Suprapubic skin (tissue), 4 donors: ENCODE measurements at regions not wholly inside any gene's neighbourhood (a gene's known extent, or its start where the extent isn't known, plus 50 kb on each side); places are given as distances from the start of the nearest gene placed in this dataset.

ENCODE experiments used
- DNase-seq, 2 donors: peaks; one replicate each; pipeline ENCODE4 v3.0.0-alpha.2; 2019; ENCODE audit warnings: low spot score in 2 of 2
- H3K27ac ChIP-seq: fragments of 200-600 bp; sonication (generic); one replicate; pipeline ENCODE4 v1.5.1; 2019
- H3K27me3 ChIP-seq: fragments of 200-600 bp; sonication (generic); one replicate; pipeline ENCODE4 v1.5.1; 2019
- H3K36me3 ChIP-seq: fragments of 200-600 bp; sonication (generic); one replicate; pipeline ENCODE4 v1.5.1; 2019
- H3K4me1 ChIP-seq: fragments of 200-600 bp; sonication (generic); one replicate; pipeline ENCODE4 v1.5.1; 2019
- H3K4me3 ChIP-seq: fragments of 200-600 bp; sonication (generic); one replicate; pipeline ENCODE4 v1.5.1; 2019; ENCODE audit warnings: mild to moderate bottlenecking
- H3K9me3 ChIP-seq: fragments of 200-600 bp; sonication (generic); one replicate; pipeline ENCODE4 v1.5.1; 2019
- CTCF ChIP-seq, 2 donors: fragments of 200-600 bp in 1 of 2; fragments of 450-650 bp in 1 of 2; sonication (generic) in 1 of 2; IDR thresholded peaks; one replicate each; pipeline ENCODE4 v1.5.1; 2016 to 2019; ENCODE audit warnings: antibody characterized with exemption in 2 of 2, mild to moderate bottlenecking in 1 of 2, moderate library complexity in 1 of 2
- EP300 ChIP-seq: sonication (generic); formaldehyde crosslinking; IDR thresholded peaks from one replicate; pipeline ENCODE4 v1.6.1; 2017; ENCODE audit warnings: antibody characterized with exemption
- POLR2A ChIP-seq, 2 donors: fragments of 450-650 bp; IDR thresholded peaks; one replicate each; pipeline ENCODE4 v1.6.1; 2017; ENCODE audit warnings: antibody characterized with exemption in 2 of 2, mild to moderate bottlenecking in 2 of 2, moderate library complexity in 2 of 2
- POLR2AphosphoS5 ChIP-seq, 3 donors: sonication (generic); formaldehyde crosslinking; IDR thresholded peaks; one replicate each; pipeline ENCODE4 v1.6.1; 2017; ENCODE audit warnings: antibody characterized with exemption in 3 of 3
- WGBS: methylation state at CpG from one replicate; pipeline ENCODE4 v1.1.5; 2018; 5-methylcytosine and 5-hydroxymethylcytosine counted together

DNA sequence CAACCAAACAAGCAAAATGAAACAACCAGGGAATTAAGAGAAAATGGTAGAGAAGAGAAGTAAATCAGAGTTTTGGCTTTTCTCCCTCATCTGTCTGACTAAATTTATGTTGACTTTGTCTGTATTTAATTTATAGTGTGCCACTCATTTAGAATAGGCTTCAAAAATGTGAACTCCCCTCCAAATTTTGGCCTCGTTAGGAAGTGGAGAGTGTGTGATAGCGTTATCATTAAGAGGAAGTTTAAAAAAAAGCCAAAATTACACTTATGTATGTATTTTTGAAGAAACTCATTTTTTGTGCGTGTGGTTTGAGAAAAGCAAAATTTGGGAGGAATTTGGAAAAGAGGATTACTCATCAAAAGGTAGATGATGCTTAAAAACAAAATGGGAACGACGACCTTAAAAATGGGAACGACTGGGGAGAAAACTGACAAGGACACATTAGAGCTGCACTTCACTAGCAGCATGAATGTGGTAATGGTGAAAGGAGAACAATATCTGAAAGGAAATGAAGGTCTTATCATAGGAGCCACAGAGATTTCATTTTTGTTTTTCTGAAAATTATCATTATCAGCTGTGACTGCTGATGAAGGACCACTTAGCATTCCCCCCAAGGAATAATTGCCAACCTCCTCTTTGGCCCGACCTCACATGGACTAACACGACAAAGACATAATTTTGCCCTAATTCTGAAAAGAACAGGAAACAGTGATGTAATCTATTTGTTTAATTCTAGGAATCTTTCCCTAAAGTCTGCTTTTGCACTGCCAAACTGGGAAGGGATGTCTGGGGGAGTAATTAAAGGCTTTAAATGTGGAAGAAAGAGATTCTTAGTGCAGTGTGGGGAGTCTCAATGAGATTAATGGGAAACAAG, 163.2 kb upstream of the P2RY1 start:
- H3K27me3 ChIP-seq, result no peaks in the 10 kb centered on the region
- H3K4me3 ChIP-seq, result no peak overlapping the region
- no peak for DNase-seq
- TF ChIP-seq CTCF (IDR thresholded peaks at IDR 0.05), result no peak
- TF ChIP-seq EP300, result no peak
- no peak for TF ChIP-seq POLR2AphosphoS5 (IDR thresholded peaks at IDR 0.05)
- no peak for TF ChIP-seq POLR2A (IDR thresholded peaks at IDR 0.05)
- H3K27ac ChIP-seq, result no peak overlapping the region
- WGBS, result 61% methylated on average over 8 of the region's 8 CpGs
- no peaks in the 10 kb centered on the region for H3K9me3 ChIP-seq
- H3K36me3 ChIP-seq, result no peaks in the 10 kb centered on the region
- H3K4me1 ChIP-seq, result peaks cover 3% of the 10 kb centered on the region

DNA sequence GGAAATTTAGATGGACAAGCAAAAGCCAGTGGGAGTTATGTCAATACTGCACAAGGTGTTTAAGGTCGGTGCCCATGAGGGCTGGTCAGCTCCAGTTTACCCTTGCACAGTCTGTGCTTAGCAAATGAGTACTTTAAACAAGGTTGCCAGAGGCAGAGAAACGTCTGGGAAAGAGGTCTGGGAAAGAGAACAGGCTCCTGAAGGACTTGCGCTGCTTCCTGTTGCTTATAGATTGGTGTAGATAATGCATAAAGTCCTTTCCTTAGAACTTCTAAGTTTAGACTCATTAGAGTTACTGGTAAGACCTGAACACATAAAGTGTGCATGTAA, 162.6 kb upstream of the P2RY1 start:
- WGBS, result 83% methylated on average over 3 of the region's 3 CpGs

DNA sequence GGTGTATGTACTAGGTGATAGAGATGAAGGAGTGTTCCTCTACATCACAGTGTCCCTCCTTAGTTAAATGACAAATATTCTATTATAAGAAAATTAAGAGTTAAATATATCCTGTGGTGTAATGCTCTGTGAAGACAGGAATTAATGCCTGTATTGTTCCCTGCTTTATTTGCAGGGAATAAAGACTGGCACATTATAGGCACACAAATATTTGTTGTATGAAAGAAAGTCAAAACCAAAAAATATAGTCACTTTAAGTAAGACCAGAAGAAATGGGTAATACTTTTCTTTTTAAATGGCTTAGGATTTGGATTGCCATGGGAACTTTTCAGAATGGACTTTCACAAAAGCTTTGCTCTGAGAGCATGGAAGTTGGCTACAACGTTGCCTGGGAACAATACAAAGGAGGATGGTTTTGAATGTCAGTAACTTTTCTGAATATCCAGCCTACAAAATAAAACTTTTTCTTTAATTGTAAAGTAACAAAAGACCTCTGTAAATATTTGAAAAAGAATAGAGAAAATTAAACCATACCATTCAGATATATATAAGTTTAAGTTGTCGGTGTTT, 158.0 kb upstream of the P2RY1 start:
- no peak overlapping the region for H3K27ac ChIP-seq
- no peak for DNase-seq
- H3K9me3 ChIP-seq, result no peaks in the 10 kb centered on the region
- H3K4me3 ChIP-seq, result no peak overlapping the region
- WGBS, result 78% methylated on average over 2 of the region's 2 CpGs
- no peaks in the 10 kb centered on the region for H3K36me3 ChIP-seq
- H3K27me3 ChIP-seq, result no peaks in the 10 kb centered on the region
- no peaks in the 10 kb centered on the region for H3K4me1 ChIP-seq
- TF ChIP-seq POLR2AphosphoS5 (IDR thresholded peaks at IDR 0.05), result no peak
- TF ChIP-seq CTCF (IDR thresholded peaks at IDR 0.05), result no peak
- no peak for TF ChIP-seq EP300
- TF ChIP-seq POLR2A (IDR thresholded peaks at IDR 0.05), result no peak

More for the DNA sequence above, 162.6 kb upstream of the P2RY1 start:
- no peak overlapping the region for H3K4me3 ChIP-seq
- H3K4me1 ChIP-seq, result no peaks in the 10 kb centered on the region
- H3K27me3 ChIP-seq, result no peaks in the 10 kb centered on the region
- no peaks in the 10 kb centered on the region for H3K36me3 ChIP-seq
- DNase-seq, result no peak
- H3K27ac ChIP-seq, result no peak overlapping the region
- no peaks in the 10 kb centered on the region for H3K9me3 ChIP-seq
- no peak for TF ChIP-seq POLR2AphosphoS5 (IDR thresholded peaks at IDR 0.05)
- no peak for TF ChIP-seq CTCF (IDR thresholded peaks at IDR 0.05)
- no peak for TF ChIP-seq EP300
- no peak for TF ChIP-seq POLR2A (IDR thresholded peaks at IDR 0.05)

DNA sequence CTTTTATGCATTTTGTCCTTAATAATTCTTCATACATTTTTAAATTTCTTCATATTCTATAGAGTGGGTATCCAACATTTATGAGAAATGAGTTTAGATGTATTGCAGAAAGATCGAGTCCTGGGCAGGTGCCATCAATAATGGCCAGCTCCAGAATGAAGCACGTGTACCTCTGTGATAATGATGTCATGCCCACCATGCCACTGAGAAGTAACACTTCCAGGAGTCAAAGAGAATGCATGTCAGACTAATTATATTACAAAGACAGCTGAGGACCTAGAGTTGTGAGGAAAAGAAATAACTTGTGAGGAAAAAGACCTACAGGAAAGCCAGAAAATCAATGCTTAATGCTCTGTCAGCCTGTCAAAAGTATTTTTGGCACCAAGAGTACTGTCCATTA, 157.4 kb upstream of the P2RY1 start:
- Histone ChIP-seq H3K27me3 (no peaks in the 10 kb centered on the region), H3K4me3 (no peak overlapping the region), H3K9me3 (no peaks in the 10 kb centered on the region), H3K4me1 (no peaks in the 10 kb centered on the region), H3K36me3 (no peaks in the 10 kb centered on the region), H3K27ac (no peak overlapping the region)
- no peak for DNase-seq
- 75% methylated on average over 2 of the region's 2 CpGs for WGBS
- no peak for TF ChIP-seq POLR2AphosphoS5 (IDR thresholded peaks at IDR 0.05)
- TF ChIP-seq POLR2A (IDR thresholded peaks at IDR 0.05), result no peak
- TF ChIP-seq CTCF (IDR thresholded peaks at IDR 0.05), result no peak
- no peak for TF ChIP-seq EP300

- no peaks in the 10 kb centered on the region for H3K36me3 ChIP-seq
- no peak overlapping the region for H3K4me3 ChIP-seq
- no peak overlapping the region for H3K27ac ChIP-seq
- H3K9me3 ChIP-seq, result no peaks in the 10 kb centered on the region
- TF ChIP-seq POLR2AphosphoS5 (IDR thresholded peaks at IDR 0.05) (no peak), EP300 (no peak), POLR2A (IDR thresholded peaks at IDR 0.05) (no peak), CTCF (IDR thresholded peaks at IDR 0.05) (no peak)
- no peaks in the 10 kb centered on the region for H3K4me1 ChIP-seq
- DNase-seq, result no peak
- no peaks in the 10 kb centered on the region for H3K27me3 ChIP-seq
Measured at GRCh38 chr3:152682477-152682876, 152.5 kb upstream of the P2RY1 start.
